ENCODE measurements at regions not wholly inside any gene's neighbourhood (a gene's known extent, or its start where the extent isn't known, plus 50 kb on each side); places are given as distances from the start of the nearest gene placed in this dataset.
"Not testable (repeated sequence)": the region's sequence is repeated elsewhere in the genome, so short reads cannot be mapped to it uniquely, and the experiment has no call there.

GRCh38 chr10:3654980-3655379 lies 130.0 kb downstream of the KLF6 start:
- Mint-ChIP-seq H3K4me1 (ENCODE audit: unreplicated experiment) (peaks cover 4% of the 10 kb centered on the region), H3K9me3 (ENCODE audit: unreplicated experiment) (no peaks in the 10 kb centered on the region), H3K27me3 (ENCODE audit: unreplicated experiment) (no peaks in the 10 kb centered on the region), H3K27ac (ENCODE audit: unreplicated experiment) (no peak overlapping the region), H3K36me3 (ENCODE audit: unreplicated experiment) (no peaks in the 10 kb centered on the region), H3K4me3 (ENCODE audit: unreplicated experiment) (no peak overlapping the region)
- TF ChIP-seq, protein P1, sequence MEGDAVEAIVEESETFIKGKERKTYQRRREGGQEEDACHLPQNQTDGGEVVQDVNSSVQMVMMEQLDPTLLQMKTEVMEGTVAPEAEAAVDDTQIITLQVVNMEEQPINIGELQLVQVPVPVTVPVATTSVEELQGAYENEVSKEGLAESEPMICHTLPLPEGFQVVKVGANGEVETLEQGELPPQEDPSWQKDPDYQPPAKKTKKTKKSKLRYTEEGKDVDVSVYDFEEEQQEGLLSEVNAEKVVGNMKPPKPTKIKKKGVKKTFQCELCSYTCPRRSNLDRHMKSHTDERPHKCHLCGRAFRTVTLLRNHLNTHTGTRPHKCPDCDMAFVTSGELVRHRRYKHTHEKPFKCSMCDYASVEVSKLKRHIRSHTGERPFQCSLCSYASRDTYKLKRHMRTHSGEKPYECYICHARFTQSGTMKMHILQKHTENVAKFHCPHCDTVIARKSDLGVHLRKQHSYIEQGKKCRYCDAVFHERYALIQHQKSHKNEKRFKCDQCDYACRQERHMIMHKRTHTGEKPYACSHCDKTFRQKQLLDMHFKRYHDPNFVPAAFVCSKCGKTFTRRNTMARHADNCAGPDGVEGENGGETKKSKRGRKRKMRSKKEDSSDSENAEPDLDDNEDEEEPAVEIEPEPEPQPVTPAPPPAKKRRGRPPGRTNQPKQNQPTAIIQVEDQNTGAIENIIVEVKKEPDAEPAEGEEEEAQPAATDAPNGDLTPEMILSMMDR (IDR thresholded peaks at IDR 0.05), result no peak
- no peak for DNase-seq (ENCODE audit: extremely low spot score, unreplicated experiment)

GRCh38 chr10:3654496-3654895 lies 130.5 kb downstream of the KLF6 start:
- TF ChIP-seq, protein P1 (IDR thresholded peaks at IDR 0.05), result no peak
- no peak overlapping the region for H3K27ac Mint-ChIP-seq (ENCODE audit: unreplicated experiment)
- H3K4me3 Mint-ChIP-seq (ENCODE audit: unreplicated experiment), result no peak overlapping the region
- DNase-seq (ENCODE audit: extremely low spot score, unreplicated experiment), result no peak
- no peaks in the 10 kb centered on the region for H3K9me3 Mint-ChIP-seq (ENCODE audit: unreplicated experiment)
- peaks cover 4% of the 10 kb centered on the region for H3K4me1 Mint-ChIP-seq (ENCODE audit: unreplicated experiment)
- H3K36me3 Mint-ChIP-seq (ENCODE audit: unreplicated experiment), result no peaks in the 10 kb centered on the region
- H3K27me3 Mint-ChIP-seq (ENCODE audit: unreplicated experiment), result no peaks in the 10 kb centered on the region

GRCh38 chr10:3653303-3653702 lies 131.7 kb downstream of the KLF6 start:
- not testable (repeated sequence) for H3K9me3 Mint-ChIP-seq (ENCODE audit: unreplicated experiment); H3K27ac Mint-ChIP-seq (ENCODE audit: unreplicated experiment); H3K4me1 Mint-ChIP-seq (ENCODE audit: unreplicated experiment); DNase-seq (ENCODE audit: extremely low spot score, unreplicated experiment); H3K36me3 Mint-ChIP-seq (ENCODE audit: unreplicated experiment); H3K4me3 Mint-ChIP-seq (ENCODE audit: unreplicated experiment); H3K27me3 Mint-ChIP-seq (ENCODE audit: unreplicated experiment)

- H3K4me1 Mint-ChIP-seq (ENCODE audit: unreplicated experiment), result peaks cover 8% of the 10 kb centered on the region
- no peak overlapping the region for H3K4me3 Mint-ChIP-seq (ENCODE audit: unreplicated experiment)
- no peaks in the 10 kb centered on the region for H3K36me3 Mint-ChIP-seq (ENCODE audit: unreplicated experiment)
- no peak overlapping the region for H3K27ac Mint-ChIP-seq (ENCODE audit: unreplicated experiment)
- H3K9me3 Mint-ChIP-seq (ENCODE audit: unreplicated experiment), result no peaks in the 10 kb centered on the region
- H3K27me3 Mint-ChIP-seq (ENCODE audit: unreplicated experiment), result no peaks in the 10 kb centered on the region
- no peak for DNase-seq (ENCODE audit: extremely low spot score, unreplicated experiment)
- TF ChIP-seq, protein P1 (IDR thresholded peaks at IDR 0.05), result no peak
Observed at GRCh38 chr10:3652886-3653285, 132.1 kb downstream of the KLF6 start.

- Mint-ChIP-seq H3K4me3 (ENCODE audit: unreplicated experiment) (no peak overlapping the region), H3K27ac (ENCODE audit: unreplicated experiment) (no peak overlapping the region), H3K27me3 (ENCODE audit: unreplicated experiment) (no peaks in the 10 kb centered on the region), H3K4me1 (ENCODE audit: unreplicated experiment) (peaks cover 8% of the 10 kb centered on the region), H3K36me3 (ENCODE audit: unreplicated experiment) (no peaks in the 10 kb centered on the region), H3K9me3 (ENCODE audit: unreplicated experiment) (no peaks in the 10 kb centered on the region)
- no peak for DNase-seq (ENCODE audit: extremely low spot score, unreplicated experiment)
- TF ChIP-seq, protein P1 (IDR thresholded peaks at IDR 0.05), result no peak
Observed at GRCh38 chr10:3651969-3652653, 132.9 kb downstream of the KLF6 start.

All from osteocyte (in vitro differentiated cells).